HG03342 (cell line): ENCODE measurements at regions not wholly inside any gene's neighbourhood (a gene's known extent, or its start where the extent isn't known, plus 50 kb on each side); places are given as distances from the start of the nearest gene placed in this dataset.

Source experiments
- ATAC-seq: cut with Tn5 transposase; IDR thresholded peaks from one replicate; pipeline ENCODE4 v1.9.1; 2021; ENCODE audit warnings: mild to moderate bottlenecking, moderate library complexity; ENCODE audit not compliant: unreplicated experiment

DNA sequence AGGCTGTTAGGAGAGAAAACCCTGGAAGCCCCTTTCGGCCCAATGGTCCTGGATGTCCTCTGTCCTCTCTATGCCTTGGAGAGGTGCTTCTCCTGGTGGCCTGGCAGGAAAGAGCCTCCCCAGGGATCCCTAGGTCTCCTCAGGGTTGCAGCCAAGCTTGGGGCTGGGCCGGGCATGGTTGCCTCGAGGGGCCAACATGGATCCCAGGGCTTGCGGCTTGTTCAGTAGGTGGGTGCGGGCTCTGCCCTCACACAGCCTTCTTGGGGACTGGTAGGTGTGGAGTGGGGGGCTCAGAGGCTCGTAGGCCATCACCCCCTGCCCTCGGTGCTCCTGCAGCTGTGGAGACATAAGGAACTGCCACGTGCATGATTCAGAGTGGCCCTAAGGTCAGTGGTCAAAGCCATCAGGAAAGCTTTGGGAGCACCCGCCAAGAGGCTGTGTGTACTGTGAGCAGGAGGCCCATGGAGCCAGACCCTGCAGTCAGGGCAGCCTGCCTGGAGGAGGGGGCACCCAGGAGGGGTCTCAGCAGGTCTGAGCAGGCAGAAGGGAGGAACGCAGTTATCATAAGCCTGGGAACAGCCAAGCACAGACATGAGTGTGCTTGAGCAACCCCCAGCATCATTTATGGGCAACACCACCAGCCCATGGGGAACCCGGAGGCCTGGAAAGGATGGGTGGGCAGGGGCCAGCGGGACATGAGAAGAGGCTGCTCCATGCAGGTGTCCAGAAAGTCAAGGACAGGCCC is 231.0 kb downstream of the GLI2 start:
- no peak for ATAC-seq

GRCh38 chr2:120968307-120969015 is 232.8 kb downstream of the GLI2 start:
- no peak for ATAC-seq

DNA sequence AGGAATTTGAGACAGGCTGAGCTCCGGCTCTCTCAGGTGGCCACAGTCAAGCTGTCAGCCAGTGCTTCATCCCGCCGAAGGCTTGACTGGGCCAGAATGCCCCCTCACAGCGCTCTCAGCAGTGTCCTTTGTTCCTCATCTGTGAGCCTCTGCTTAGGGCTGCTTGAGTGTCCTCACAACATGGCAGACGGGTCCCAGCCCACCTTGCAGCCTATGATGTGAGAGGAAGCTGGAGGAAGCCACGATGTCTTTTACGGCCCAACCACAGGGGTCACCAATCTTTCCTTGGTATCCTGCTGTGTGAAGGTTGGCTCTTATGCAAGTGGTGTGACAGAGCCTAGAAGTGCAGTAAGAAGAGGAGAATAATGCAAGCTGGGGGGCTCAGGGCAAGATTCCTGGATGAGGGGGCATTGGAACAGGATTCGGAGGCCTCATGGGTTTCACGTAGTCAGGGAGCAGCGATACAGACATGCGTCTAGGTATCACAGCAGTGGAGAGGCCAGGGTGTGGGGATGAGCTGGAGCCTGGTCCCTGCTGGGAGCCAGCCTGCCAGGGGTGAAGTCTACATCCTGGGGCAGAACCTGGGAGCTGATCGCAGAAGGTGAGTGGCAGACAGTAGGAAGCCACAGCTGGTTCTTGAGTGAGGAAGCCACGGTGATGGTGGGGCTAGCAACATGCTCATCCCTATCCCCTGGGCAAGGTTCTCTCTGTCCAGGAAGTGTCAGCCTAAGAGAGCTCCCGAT is 234.1 kb downstream of the GLI2 start:
- no peak for ATAC-seq

DNA sequence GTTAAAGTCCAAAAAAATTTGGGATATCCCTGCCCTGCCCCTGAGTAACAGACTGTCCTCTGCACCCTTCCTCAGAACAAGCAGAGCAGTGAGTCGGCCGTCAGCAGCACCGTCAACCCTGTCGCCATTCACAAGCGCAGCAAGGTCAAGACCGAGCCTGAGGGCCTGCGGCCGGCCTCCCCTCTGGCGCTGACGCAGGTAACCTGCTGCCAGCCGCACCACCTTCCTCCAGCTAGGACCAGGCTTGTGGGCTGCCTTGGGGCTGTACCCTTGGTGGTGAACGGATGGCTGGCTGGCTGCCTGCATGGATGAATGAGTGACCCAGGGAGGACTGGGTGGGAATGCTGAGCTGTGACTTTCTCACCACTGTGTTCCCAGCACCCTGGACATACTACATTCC is 236.2 kb downstream of the GLI2 start:
- ATAC-seq = no peak

DNA sequence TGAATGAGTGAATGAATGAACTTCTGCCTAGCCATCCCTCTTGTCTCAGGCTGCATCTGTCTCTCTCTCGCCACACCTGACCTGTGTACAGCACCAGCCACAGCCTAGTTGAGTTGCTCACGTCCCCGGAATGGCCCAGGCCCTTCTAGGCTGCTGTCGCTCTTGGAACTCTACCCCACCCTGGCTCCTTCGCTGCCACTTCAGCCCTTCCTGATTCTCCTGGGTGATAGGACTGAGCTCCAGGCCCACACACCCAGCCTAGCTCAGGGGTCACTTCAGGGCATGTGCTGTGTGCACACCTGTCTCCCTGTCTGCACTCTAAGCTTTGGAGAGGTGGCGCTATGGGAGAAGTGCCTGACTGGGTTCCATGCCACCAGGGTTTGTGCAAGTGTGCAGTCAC is 236.6 kb downstream of the GLI2 start:
- ATAC-seq = no peak

DNA sequence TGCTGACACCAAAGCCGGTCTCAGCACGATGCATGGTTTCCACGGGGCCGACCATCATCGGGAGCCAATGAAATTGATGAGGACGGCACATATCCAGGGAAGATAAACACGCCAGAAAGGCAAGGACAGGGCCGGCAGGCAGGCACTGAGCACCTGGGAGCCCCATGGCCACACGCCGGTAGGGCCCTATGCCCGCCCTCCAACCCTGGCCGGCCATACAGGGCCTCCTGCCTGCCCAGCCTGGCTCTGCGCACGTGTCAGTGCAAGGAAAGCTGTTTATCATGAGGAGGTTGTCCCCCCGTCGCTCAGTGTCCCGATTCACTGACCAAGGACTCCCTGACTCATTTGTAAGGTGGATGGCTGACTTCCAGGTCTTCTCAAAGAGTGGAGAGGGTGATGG is 237.5 kb downstream of the GLI2 start:
- ATAC-seq = no peak

GRCh38 chr2:120974950-120975349 is 239.3 kb downstream of the GLI2 start:
- ATAC-seq = no peak

DNA sequence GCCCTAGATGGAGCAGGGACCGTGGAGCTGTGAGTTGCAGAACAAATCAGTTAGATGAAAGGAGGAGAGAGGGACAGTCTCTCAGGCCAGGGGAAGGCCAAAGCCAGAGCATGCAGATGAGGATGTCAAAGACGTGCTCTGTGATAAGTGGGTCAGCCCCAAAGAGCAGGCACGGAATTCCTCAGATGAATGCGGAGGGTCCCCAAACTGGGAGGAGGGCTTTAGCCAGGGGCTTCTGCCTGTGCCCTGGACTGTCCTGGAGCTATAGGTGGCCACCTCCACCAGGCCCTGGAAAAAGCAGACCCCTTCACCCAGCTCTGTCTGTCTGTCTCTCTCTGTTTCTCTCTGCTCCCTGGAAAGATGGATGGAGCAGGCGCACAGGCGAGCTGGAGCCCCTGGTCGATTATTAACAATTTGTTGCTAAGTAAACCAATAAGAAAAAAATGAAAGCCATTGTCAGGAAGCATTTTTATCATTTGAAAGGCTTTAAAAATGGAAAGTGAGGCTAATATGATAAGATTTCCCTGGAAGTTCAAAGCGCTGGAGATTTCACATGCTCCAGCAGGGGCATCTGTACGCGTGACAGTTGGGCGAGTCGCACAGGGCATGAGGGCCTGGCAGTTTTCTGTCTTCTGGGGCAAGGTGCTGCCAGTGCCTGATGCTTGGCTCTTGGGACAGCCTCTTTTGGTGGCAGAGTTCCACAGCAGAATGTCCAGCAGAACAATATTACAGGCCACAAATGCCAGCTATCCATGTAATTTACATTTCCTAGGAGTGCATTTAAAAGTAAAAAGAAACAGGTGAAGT is 241.0 kb downstream of the GLI2 start:
- no peak for ATAC-seq

DNA sequence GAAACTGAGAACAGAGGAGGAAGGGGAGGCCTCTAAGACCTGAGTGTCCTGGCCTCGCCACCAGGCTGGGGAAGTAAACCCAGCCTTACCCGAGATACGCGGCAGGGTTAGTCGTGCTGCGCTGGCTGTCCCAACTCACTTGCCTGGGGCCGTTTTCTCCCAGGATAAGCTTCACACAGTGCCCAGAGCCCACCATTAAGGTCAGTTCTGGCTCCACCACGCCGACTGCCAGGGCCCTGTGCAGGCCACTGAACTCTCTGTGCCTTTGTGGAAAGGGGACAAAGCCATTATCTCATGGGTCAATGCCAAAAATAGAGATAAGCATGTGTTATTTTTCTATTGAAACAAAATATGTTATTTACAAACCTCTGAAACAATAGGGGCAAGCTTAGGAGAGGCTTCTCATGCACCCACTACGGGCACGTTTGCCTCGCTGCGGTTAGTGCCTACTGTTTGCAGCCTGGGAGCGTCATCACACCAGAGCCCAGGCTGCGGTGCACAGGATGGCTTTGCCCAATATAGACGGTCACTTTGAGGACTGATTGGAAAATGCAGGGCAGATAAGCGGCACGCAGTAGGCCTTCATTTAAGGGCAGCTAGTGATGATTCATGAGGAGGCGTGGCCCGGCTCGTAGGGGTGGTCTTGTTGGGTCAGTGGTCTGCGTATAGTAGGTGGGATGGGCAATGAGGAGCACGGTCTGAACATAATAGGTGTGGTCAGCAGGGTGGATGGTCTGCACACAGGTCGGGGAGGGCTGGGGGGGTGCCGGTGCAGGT is 242.1 kb downstream of the GLI2 start:
- ATAC-seq = no peak

DNA sequence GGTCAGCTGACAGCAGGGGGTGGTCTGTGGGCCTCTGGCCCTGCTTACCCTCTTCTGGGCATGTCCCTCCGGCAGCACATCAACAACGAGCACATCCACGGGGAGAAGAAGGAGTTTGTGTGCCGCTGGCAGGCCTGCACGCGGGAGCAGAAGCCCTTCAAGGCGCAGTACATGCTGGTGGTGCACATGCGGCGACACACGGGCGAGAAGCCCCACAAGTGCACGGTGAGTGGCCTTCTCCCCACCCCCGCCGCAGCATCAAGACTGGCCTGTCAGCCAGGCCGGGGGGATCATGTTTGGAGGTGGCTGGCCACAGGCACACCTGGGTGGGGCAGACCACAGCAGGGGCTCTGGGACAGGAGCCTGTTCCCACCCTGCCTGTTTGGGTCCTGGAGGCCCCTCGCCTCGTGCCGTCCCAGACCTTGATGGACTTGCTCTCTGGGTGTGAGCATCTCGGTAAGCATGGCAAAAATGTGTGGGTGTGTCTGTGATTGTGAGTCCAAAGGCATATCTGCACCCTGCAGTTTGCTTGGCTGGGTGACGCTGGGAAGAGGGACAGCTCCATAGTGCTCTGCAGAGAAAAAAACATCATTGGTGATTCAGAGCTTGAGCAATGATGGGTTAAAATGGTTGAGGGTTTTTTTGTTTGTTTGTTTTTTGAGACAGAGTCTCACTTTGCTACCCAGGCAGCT is 242.8 kb downstream of the GLI2 start:
- ATAC-seq = no peak

GRCh38 chr2:120979398-120979797 is 243.7 kb downstream of the GLI2 start:
- no peak for ATAC-seq

GRCh38 chr2:120979921-120980320 is 244.3 kb downstream of the GLI2 start:
- no peak for ATAC-seq

DNA sequence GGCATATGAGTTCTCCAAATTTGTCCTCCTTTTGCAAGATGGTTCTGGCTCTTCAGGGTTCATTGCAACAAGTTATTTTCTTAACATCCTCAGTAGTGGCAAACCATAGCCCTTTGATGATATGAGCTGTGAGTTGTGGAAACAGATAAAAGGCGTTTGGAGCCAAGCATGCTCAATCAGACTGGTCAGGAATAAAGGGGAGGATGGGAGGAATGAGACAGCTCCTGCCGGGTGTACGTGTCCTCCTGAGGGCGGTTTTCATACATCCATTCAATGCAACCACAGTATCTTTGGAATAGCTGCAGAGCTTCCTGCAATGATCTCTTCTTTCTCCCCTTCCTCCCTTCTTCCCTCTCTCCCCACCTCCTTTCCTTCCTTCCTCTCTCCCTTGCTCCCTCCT is 245.8 kb downstream of the GLI2 start:
- no peak for ATAC-seq

GRCh38 chr2:120982598-120982997 is 246.9 kb downstream of the GLI2 start:
- no peak for ATAC-seq

- ATAC-seq = no peak
Measured at GRCh38 chr2:120983344-120983743, 247.7 kb downstream of the GLI2 start.

GRCh38 chr2:120984046-120984445 is 248.4 kb downstream of the GLI2 start:
- no peak for ATAC-seq

GRCh38 chr2:120984452-120985173 is 248.9 kb downstream of the GLI2 start:
- ATAC-seq = no peak

DNA sequence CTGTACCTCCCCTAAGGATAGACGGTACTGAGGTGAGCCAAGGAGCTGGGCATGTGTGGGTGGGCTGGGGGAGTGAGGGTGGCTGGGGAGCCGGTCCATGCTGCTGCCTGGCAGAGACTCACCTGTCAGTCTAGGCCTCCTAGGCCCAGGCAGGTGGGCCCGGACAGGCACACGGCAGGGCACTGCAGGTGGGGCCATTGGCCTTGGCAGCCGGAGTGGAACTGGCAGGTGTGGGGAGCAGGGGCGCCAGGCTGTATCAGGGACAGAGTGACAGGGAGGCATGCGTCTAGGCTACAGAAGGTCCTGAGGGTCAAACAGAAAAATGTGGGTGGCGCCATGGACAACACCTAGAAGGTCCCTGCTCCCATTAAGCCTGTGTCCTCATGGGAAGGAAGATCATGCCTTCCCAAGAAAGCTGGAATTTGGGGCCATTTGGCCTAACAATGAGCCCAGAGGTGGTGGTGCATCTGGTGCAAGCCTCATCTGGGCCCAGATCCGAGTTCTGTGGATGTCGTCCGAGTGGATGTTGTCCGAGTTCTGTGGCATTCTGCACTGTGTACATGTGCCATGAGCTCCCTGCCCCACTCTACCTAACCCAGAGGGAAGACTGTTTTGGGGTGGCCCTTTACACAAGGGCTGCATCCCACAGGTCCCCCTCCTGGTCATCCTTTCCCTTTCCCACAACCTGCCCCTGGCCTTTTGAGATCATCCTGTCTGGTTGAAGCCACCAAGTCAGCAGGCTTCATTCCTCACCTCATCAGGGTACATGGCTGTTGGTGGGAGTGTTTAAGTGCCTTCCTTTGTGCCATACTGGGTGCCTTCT is 249.7 kb downstream of the GLI2 start:
- no peak for ATAC-seq
